Spinal cord (tissue), 9 donors: ENCODE measurements at regions not wholly inside any gene's neighbourhood (a gene's known extent, or its start where the extent isn't known, plus 50 kb on each side); places are given as distances from the start of the nearest gene placed in this dataset.

Experiments used
- DNase-seq, 6 donors: peaks; one replicate each; pipeline versions ENCODE4 v3.0.0 to v3.0.0-alpha.2; 2013 to 2015; ENCODE audit warnings: low spot score in 6 of 6, low read depth in 4 of 6
- H3K27ac ChIP-seq: one replicate; pipeline ENCODE4 v1.5.1; 2013; ENCODE audit warnings: low read depth, low read length, control low read depth
- H3K27me3 ChIP-seq: one replicate; pipeline ENCODE4 v1.6.1; 2013; ENCODE audit warnings: low read length; ENCODE audit not compliant: control insufficient read depth, insufficient read depth
- H3K36me3 ChIP-seq: one replicate; pipeline ENCODE4 v1.6.1; 2013; ENCODE audit warnings: low read length; ENCODE audit not compliant: control insufficient read depth, insufficient read depth
- H3K4me1 ChIP-seq: one replicate; pipeline ENCODE4 v1.6.1; 2013; ENCODE audit warnings: low read length; ENCODE audit not compliant: control insufficient read depth, insufficient read depth
- H3K4me3 ChIP-seq: one replicate; pipeline ENCODE4 v1.5.1; 2013; ENCODE audit warnings: low read depth, low read length, control low read depth
- H3K9me3 ChIP-seq: one replicate; pipeline ENCODE4 v1.6.1; 2013; ENCODE audit warnings: low read length; ENCODE audit not compliant: control insufficient read depth, insufficient read depth
- WGBS: methylation state at CpG from one replicate; pipeline ENCODE4 v1.1.5; 2013; ENCODE audit warnings: missing lambda C conversion rate; ENCODE audit not compliant: insufficient coverage; 5-methylcytosine and 5-hydroxymethylcytosine counted together
- donor health status: healthy.

DNA sequence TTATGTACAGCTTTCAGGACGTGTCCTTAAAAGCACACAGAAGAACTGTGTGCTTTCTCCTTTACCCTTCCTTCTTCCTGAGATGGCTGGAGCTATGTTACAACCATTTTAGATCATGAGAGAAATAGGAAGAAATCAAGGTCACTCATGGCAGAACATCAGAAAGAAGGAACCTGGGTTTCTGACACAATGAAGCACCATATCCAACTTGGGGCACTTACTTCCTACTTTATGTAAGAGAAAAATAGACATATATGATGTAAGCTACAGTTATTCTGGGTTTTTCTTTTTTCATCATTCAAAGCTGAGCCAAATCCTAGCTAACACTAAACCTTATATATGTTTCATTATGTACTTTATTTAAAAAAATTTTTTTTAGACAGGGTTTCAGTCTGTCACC lies 79.5 kb downstream of the FAM161A start:
- no peak for DNase-seq
- no peaks in the 10 kb centered on the region for H3K4me1 ChIP-seq
- H3K9me3 ChIP-seq: no peaks in the 10 kb centered on the region
- no peaks in the 10 kb centered on the region for H3K27me3 ChIP-seq
- H3K27ac ChIP-seq: no peak overlapping the region
- H3K4me3 ChIP-seq: no peak overlapping the region
- no peaks in the 10 kb centered on the region for H3K36me3 ChIP-seq
- no CpG with 5 or more reads among the region's 1 CpG for WGBS

DNA sequence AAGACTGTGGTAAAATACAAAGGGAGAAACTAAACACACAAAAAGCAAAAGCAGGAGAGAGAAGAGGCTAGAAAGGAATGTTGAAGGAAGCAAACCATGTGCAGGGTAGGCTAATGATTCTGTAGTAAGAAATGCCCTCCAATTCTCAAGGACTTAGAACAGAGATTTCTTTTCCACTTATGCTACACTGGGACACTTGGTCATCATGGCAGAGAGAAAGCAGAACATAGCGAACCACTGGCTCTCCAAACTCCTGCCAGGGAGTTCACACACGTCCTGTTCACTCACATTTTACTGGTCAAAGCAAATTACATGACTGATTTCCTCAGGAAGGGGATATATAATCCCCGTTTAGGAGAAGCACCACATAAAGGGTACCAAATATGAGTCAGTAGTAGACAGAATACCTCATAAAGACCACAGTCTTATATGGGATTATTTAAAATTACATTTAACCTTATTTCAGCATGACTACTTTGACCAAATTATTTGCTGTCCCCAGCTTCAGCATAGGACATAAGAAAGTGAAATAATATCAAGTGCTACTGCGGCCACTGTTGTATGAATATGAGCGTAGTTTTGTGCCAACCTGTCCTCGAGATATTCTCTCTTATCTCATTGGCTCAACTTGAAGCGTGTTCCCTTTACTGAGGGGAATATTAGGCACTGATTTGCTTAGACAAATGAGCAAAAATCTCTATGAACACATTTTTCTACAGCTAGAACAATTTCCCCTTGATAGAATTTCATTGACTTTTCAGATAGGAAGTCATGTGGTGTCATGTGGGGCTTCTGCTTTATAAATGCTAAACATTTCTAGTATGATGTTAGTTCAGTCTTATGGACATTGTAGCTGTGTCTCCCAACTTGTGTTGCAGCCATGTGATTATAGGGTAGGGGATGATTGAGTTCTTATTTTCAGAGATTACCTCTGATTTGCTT lies 81.7 kb downstream of the FAM161A start:
- Histone ChIP-seq H3K4me3 (no peak overlapping the region), H3K4me1 (no peaks in the 10 kb centered on the region), H3K27me3 (no peaks in the 10 kb centered on the region), H3K27ac (no peak overlapping the region), H3K9me3 (no peaks in the 10 kb centered on the region), H3K36me3 (no peaks in the 10 kb centered on the region)
- no peak for DNase-seq
- 40% methylated on average over 1 of the region's 7 CpGs for WGBS

DNA sequence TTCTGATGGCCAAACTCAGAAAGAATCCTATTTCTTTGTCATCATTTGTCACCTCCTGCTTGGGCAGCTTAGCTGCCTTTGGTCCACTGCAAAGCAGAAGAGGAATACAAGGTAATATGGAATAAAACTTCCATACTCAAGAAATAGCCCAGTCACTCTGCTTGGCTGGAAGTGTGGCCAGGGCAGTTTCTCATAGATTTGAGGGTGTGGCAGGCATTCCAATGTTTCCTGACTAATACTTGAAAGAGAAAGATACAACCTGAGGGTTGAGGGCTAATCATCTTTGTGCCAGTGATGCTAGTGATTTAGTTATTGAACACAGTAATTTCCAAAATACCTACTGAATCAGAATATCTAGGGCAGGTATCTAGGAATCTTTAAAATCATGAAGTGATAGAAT lies 83.1 kb downstream of the FAM161A start:
- H3K4me3 ChIP-seq: no peak overlapping the region
- no peaks in the 10 kb centered on the region for H3K9me3 ChIP-seq
- H3K27ac ChIP-seq: no peak overlapping the region
- no peaks in the 10 kb centered on the region for H3K4me1 ChIP-seq
- H3K27me3 ChIP-seq: no peaks in the 10 kb centered on the region
- DNase-seq: no peak
- no peaks in the 10 kb centered on the region for H3K36me3 ChIP-seq

- whole genome bisulfite sequencing: 100% methylated on average over 1 of the region's 1 CpG
Measured at GRCh38 chr2:61770298-61770697, 83.6 kb downstream of the FAM161A start.

DNA sequence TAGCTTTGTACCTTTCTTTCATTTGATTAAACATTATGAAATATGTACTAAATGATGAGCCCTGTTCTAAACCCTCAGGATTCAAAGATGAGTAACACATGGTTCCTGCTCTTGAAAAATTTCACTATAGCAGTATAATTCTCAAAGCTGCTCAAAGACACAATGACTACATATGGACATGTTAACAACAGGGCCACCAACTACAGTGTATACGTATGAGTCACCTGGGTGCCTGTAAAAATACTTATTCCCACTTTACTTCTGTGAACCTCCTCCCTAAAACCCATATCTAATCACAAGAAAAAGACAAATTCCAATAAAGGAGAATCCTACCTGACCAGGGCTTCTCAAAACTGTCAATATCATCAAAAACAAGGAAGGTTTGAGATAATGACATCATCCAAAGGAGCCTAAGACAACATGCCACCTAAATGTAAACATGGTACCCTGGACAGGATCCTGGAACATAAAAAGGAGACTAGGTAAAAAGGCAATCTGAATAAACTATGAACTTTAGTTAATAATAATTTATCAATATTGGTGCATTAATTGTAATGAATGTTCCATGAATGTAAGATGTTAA lies 84.7 kb downstream of the FAM161A start:
- Histone ChIP-seq H3K27ac (no peak overlapping the region), H3K4me1 (peaks cover 8% of the 10 kb centered on the region), H3K9me3 (no peaks in the 10 kb centered on the region), H3K4me3 (no peak overlapping the region), H3K36me3 (no peaks in the 10 kb centered on the region), H3K27me3 (no peaks in the 10 kb centered on the region)
- 70% methylated on average over 1 of the region's 1 CpG for WGBS
- DNase-seq: no peak

More at GRCh38 chr2:61770298-61770697, 83.6 kb downstream of the FAM161A start:
- Histone ChIP-seq H3K27me3 (no peaks in the 10 kb centered on the region), H3K9me3 (no peaks in the 10 kb centered on the region), H3K4me3 (no peak overlapping the region), H3K27ac (no peak overlapping the region), H3K4me1 (no peaks in the 10 kb centered on the region), H3K36me3 (no peaks in the 10 kb centered on the region)
- DNase-seq: no peak

GRCh38 chr2:61764035-61764800 lies 89.6 kb downstream of the FAM161A start:
- Histone ChIP-seq H3K27me3 (no peaks in the 10 kb centered on the region), H3K36me3 (no peaks in the 10 kb centered on the region), H3K27ac (peak overlapping the region; percentile 99), H3K4me1 (peaks cover 8% of the 10 kb centered on the region), H3K4me3 (peak overlapping the region; percentile 76), H3K9me3 (no peaks in the 10 kb centered on the region)
- under 1% methylated on average over 52 of the region's 70 CpGs for WGBS
- peak; percentile 94 to 99 (median 96) for DNase-seq

GRCh38 chr2:61763605-61764034 lies 90.2 kb downstream of the FAM161A start:
- Histone ChIP-seq H3K4me1 (peaks cover 8% of the 10 kb centered on the region), H3K27me3 (no peaks in the 10 kb centered on the region), H3K36me3 (no peaks in the 10 kb centered on the region), H3K27ac (peak overlapping the region; percentile 99), H3K9me3 (no peaks in the 10 kb centered on the region), H3K4me3 (peak overlapping the region; percentile 76)
- peak in 4 of 6 donors; percentile 67 to 96 (median 73) for DNase-seq
- WGBS: under 1% methylated on average over 18 of the region's 23 CpGs

DNA sequence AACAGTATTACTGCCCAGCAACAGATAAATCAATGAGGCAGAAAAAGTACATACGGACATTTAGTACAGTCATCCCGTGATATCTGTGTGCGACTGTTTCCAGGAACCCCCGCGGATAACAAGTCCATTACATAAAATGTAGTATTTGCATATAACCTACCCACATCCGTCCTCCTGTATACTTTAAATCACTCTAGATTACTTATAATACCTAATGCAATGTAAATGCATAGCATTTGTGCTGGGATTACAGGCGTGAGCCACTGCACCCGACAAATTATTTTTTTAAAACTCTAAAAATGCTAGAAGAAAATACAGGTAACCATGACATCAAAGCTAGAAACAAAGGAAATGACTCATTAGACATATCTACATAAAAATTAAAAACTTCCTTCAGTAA lies 91.6 kb downstream of the FAM161A start:
- no peak overlapping the region for H3K4me3 ChIP-seq

DNA sequence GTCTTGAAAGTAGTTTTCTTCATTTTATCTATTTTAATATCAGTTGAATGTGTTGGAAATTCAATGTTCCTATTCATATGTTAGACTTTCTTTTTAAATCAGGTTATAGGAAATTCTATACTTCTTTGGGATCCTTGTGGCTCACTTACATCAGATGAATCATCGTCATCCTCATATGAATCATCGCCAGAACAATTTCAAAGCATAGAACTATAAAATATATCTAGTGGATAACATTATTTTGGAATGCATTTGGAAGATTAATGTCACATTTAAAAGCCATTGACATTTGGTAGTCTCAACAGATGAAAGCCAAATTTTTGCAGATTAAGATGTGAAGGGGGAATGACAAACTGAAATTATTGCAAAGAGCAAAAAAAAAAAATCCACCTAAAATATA lies 94.1 kb downstream of the FAM161A start:
- Histone ChIP-seq H3K27ac (no peak overlapping the region), H3K4me3 (no peak overlapping the region), H3K4me1 (peaks cover 4% of the 10 kb centered on the region), H3K9me3 (no peaks in the 10 kb centered on the region), H3K27me3 (no peaks in the 10 kb centered on the region), H3K36me3 (no peaks in the 10 kb centered on the region)
- no CpG with 5 or more reads among the region's 2 CpGs for WGBS
- no peak for DNase-seq

More for the DNA sequence above, 91.6 kb downstream of the FAM161A start:
- H3K4me1 ChIP-seq: peaks cover 8% of the 10 kb centered on the region
- no peaks in the 10 kb centered on the region for H3K36me3 ChIP-seq
- DNase-seq: no peak
- no peaks in the 10 kb centered on the region for H3K9me3 ChIP-seq
- no peaks in the 10 kb centered on the region for H3K27me3 ChIP-seq
- WGBS: no CpG with 5 or more reads among the region's 8 CpGs
- H3K27ac ChIP-seq: no peak overlapping the region
